ENCODE measurements at regions not wholly inside any gene's neighbourhood (a gene's known extent, or its start where the extent isn't known, plus 50 kb on each side); places are given as distances from the start of the nearest gene placed in this dataset.

- TF ChIP-seq POLR2A (IDR thresholded peaks at IDR 0.05) (no peak), CTCF (IDR thresholded peaks at IDR 0.05 in 8 of 11, conservative IDR thresholded peaks at IDR 0.05 in 3 of 11) (no peak)
Measured at GRCh38 chr22:48173061-48173772, 1410.8 kb downstream of the TBC1D22A start.

All from spleen (tissue), 7 donors.